AG09319 (cell line): ENCODE measurements at regions not wholly inside any gene's neighbourhood (a gene's known extent, or its start where the extent isn't known, plus 50 kb on each side); places are given as distances from the start of the nearest gene placed in this dataset.

Experiments
- DNase-seq: peaks from one replicate; pipeline ENCODE4 v3.0.0-alpha.2; 2010; ENCODE audit warnings: low read depth; ENCODE audit errors: extremely low read depth
- CTCF ChIP-seq: IDR thresholded peaks from 2 replicates; pipeline ENCODE4 v1.5.1; 2011; ENCODE audit warnings: low read depth, mild to moderate bottlenecking, inconsistent platforms, low read length, moderate library complexity

DNA sequence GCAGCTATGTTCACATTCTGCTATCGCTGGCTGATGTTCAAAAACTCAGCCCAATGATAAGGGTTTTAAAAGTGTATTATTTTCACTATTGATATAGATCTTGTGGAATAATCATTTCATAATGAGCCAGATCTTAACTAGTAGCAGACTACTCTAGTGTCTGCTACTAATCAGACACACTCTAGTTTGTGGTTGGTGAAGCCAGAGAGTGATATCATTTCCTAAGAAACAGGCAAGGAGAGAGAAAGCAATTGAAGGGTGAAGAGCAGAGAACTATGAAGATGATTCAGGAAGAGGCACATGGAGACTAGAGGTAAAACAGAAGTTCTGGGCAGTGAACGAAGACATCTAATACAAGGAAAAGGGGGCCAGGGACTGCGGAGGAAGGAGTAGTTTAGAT is 58.2 kb upstream of the BET1 start:
- DNase-seq = no peak
- no peak for TF ChIP-seq CTCF

DNA sequence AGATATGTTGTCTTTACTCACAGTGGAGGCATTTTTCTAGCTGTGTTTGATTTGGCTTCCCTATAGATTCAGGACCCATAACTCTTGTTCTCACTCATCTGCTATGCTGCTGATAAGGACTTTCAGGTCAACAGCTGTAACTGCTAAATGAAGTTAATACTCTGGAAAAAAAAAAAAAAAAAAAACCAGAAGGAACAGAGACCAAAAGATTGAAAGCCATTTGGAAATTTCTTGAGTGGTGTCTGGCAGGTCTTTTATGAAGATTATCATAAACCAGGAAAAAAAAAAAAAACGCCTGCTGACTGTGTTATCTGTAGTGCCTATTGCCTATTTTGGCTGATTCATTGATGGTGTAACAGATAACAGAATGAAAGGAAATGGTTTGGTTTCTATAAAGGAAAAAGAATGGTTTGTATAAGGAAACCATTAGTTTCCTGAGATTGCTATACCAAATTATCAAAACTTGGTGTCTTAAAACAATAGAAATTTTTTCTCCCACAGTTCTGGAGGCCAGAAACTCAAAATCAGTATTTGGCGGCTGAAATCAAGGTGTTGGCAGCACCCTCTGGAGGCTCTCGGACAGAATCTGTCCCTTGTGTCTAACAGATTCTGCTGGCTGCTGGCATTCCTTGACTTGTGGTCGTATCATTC is 60.5 kb upstream of the BET1 start:
- TF ChIP-seq CTCF = no peak

GRCh38 chr7:94067047-94067446 is 62.9 kb upstream of the BET1 start:
- DNase-seq = no peak
- no peak for TF ChIP-seq CTCF

More for the DNA sequence above, 60.5 kb upstream of the BET1 start:
- no peak for DNase-seq

- TF ChIP-seq CTCF = no peak
- no peak for DNase-seq
These were observed 63.4 kb upstream of the BET1 start for GRCh38 chr7:94067506-94067905.

GRCh38 chr7:94069162-94069739 is 65.1 kb upstream of the BET1 start:
- no peak for TF ChIP-seq CTCF
- DNase-seq = no peak

DNA sequence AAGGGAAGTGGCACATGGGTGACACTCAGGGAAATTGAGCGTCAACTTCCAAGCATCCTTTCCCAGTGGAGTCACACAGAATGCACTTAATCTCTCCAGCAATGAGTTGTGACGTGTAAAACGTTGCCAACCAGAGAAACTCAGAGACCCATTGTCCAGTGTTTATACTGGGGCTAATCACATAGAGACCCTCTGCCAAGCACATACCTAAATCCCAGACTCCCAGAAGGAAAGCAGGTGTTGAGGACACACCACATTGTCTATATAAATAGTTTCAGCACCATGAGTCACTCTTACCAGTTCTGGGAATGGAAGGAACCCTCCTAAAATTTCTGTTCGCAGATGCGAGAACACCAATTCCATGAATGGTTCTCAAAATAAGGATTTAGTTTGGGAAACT is 76.4 kb upstream of the BET1 start:
- TF ChIP-seq CTCF = no peak
- no peak for DNase-seq

GRCh38 chr7:94082126-94082525 is 78.0 kb upstream of the BET1 start:
- no peak for TF ChIP-seq CTCF

More at GRCh38 chr7:94082126-94082525, 78.0 kb upstream of the BET1 start:
- DNase-seq = no peak
